ENCODE measurements at regions not wholly inside any gene's neighbourhood (a gene's known extent, or its start where the extent isn't known, plus 50 kb on each side); places are given as distances from the start of the nearest gene placed in this dataset.

DNA sequence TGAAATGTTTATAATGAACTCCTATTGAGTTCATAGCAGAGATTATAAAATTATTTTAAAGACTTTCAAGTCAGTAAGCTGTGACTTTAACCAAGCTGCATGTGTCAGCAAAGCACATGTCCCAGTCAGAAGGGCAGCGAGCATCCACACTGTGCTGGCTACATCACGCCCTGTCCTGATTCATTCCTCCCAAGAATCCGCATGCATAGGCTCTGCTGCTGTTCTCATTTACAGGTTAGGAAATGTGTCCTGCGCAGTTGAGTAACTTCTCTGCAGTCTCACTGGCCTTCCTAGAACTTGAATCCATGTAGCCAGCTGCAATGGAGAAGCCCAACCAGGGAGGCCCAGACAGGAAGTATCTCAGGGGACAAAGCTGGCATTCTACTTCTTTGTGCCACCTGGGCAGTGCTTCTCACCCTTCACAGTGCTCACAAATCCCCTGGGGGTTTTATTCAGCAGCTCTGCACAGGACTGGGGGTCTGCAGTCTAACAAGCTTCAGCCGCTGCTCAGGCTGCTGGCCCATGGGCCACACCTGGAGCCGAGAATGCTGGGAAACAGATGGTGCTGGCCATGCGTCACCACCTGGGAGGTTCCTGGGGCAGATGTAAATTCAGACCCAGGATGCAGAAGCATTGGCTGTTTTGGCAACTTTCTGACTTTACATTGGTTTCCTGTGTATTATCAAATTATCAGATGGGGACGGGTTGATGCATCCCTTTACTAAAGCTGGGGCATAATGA is 192.8 kb upstream of the GDF10 start:
- Histone ChIP-seq H3K4me3 (ENCODE audit: low read length) (no peak overlapping the region), H3K4me1 (ENCODE audit: insufficient read depth, low read length) (no peaks in the 10 kb centered on the region), H3K27me3 (ENCODE audit: insufficient read depth, low read length) (no peaks in the 10 kb centered on the region), H3K9me3 (ENCODE audit: low read depth, low read length) (no peaks in the 10 kb centered on the region)

DNA sequence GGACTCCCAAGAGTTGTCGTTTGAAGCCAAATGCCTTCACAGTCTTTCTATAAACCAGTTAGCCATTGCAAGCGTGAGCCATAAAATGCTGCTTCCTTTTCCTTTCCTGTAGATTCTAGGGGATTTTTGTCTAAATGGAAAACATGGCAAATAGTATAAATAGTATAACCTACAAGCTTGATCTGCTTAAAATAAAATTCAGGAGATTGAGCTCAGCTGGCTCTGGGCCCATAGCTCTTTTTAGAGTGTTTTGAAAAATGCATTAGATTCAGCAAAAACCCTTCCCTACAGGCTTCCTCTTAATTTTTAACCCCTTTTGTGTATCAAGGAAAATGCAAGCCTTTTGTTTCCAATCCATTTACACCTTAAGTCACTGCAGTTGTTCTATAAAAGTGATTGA is 190.1 kb upstream of the GDF10 start:
- Histone ChIP-seq H3K4me3 (ENCODE audit: low read length) (no peak overlapping the region), H3K9me3 (ENCODE audit: low read depth, low read length) (no peaks in the 10 kb centered on the region), H3K27me3 (ENCODE audit: insufficient read depth, low read length) (no peaks in the 10 kb centered on the region), H3K4me1 (ENCODE audit: insufficient read depth, low read length) (no peaks in the 10 kb centered on the region)

DNA sequence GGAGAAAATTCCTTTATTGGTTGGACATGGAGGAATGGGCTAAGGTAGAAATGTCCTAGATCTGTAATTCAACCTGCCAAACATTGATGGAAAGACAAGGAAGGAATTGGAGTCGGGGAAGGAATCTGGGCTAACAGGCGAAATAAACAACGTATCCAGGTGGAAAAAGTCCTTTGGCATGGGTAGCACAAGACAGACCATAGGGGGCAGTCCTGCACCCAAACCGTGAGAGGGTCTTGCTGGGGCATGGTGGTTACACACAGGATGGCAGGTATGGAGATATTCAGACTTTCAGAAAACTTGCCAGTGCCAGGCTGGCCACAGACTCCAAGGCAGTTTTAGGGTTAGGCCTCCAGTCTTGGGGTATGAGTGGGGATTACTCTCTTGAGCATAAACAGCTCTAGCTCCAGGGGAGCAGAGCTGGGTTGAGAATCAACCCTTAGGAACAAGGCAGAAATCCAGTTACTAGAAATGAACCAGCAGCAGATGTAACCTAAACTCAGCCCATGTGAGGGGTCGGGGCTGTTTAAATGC is 188.6 kb upstream of the GDF10 start:
- Histone ChIP-seq H3K27me3 (ENCODE audit: insufficient read depth, low read length) (no peaks in the 10 kb centered on the region), H3K4me3 (ENCODE audit: low read length) (no peak overlapping the region), H3K4me1 (ENCODE audit: insufficient read depth, low read length) (no peaks in the 10 kb centered on the region), H3K9me3 (ENCODE audit: low read depth, low read length) (no peaks in the 10 kb centered on the region)

DNA sequence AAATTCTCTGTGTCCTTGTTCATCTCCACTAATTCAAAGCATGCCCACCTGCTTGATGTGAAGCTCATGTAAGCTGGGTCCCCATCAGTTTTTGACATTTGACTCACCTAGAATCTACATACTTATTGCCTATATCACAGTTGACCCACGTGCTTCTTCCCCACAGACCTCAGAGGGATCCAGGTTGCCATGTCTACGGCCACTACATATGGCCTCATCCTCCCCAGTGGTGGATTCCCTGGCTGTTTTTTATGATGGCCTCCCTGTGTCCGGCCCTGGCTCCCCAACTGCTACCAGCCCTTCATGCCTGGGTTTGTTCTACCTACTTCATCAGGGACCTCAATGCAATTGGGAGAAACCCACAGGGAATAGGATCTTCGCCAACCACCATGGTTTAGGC is 187.4 kb upstream of the GDF10 start:
- Histone ChIP-seq H3K27me3 (ENCODE audit: insufficient read depth, low read length) (no peaks in the 10 kb centered on the region), H3K4me1 (ENCODE audit: insufficient read depth, low read length) (no peaks in the 10 kb centered on the region), H3K9me3 (ENCODE audit: low read depth, low read length) (no peaks in the 10 kb centered on the region), H3K4me3 (ENCODE audit: low read length) (no peak overlapping the region)

DNA sequence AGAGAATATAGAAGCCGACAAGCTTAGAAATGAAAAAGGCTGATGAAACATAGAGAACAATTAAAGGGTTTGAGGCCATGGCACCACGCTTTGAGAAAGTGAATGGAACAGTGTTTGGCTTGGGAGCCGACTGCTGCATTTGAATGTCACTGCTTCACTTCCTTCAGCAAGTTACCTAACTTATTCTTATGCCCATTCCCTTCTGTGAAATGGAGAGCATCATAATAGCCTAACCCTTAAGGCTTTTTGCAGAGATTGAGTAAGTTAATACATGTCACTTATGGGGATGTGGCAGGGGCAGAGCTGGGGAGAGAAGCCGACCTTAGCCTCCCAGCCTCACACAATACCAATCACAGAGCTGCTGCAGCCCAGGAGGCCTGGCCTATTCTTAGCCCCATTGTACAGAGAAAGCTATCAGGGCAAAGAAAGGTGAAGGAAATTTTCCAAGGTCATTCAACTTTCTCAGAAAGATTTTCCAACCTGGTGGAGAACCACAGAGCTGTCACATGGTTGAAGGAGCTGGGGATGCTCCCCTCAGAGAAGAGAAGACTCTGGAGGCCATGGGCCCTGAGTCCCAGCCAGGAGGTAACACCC is 186.0 kb upstream of the GDF10 start:
- Histone ChIP-seq H3K4me1 (ENCODE audit: insufficient read depth, low read length) (no peaks in the 10 kb centered on the region), H3K4me3 (ENCODE audit: low read length) (no peak overlapping the region), H3K27me3 (ENCODE audit: insufficient read depth, low read length) (no peaks in the 10 kb centered on the region), H3K9me3 (ENCODE audit: low read depth, low read length) (no peaks in the 10 kb centered on the region)

DNA sequence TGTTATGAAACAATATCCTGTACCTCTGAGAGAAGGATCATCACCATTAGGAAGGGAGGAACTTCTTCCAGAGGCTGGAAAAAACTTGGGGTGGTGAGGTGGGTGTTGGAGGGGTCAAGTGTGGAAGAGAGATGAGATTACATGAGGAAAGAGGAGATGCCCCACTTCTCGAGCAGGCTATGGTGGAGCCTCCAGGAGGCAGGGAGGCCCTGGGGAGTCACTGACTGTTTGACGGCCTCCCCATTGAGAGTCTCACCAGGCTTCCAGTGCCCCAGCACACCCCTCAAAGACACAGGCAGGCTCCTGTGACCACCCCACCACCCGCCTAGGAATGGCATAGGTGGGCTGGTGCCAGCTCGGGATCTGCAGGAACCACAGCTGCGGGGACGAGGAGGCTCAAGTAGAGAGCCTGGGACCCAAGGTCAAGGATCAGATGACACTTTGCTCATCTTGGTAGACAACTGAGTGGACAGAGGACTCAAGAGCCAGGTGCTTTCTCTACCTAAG is 185.3 kb upstream of the GDF10 start:
- no peak overlapping the region for H3K4me3 ChIP-seq (ENCODE audit: low read length)
- H3K9me3 ChIP-seq (ENCODE audit: low read depth, low read length), result no peaks in the 10 kb centered on the region
- no peaks in the 10 kb centered on the region for H3K4me1 ChIP-seq (ENCODE audit: insufficient read depth, low read length)
- H3K27me3 ChIP-seq (ENCODE audit: insufficient read depth, low read length), result no peaks in the 10 kb centered on the region

DNA sequence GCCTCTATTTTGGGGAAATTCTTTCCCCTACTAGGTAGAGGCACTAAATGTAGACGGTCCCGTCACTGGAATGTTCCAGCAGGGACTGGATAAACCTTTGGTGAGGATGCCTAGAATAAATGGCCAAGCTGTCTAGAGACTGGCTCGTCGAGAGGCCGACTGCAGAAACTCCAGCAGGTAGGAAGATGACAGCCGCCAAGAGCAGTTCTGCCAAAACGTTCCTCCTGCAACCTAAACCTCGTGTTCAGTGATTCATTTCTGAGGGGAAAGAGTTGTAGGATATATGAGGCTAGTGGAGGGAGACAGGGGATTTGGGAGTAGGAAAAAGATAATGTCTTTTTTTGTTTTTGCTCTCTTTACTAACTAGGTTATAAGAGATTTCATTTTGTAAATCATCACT is 184.7 kb upstream of the GDF10 start:
- Histone ChIP-seq H3K9me3 (ENCODE audit: low read depth, low read length) (no peaks in the 10 kb centered on the region), H3K4me3 (ENCODE audit: low read length) (no peak overlapping the region), H3K4me1 (ENCODE audit: insufficient read depth, low read length) (no peaks in the 10 kb centered on the region), H3K27me3 (ENCODE audit: insufficient read depth, low read length) (no peaks in the 10 kb centered on the region)

DNA sequence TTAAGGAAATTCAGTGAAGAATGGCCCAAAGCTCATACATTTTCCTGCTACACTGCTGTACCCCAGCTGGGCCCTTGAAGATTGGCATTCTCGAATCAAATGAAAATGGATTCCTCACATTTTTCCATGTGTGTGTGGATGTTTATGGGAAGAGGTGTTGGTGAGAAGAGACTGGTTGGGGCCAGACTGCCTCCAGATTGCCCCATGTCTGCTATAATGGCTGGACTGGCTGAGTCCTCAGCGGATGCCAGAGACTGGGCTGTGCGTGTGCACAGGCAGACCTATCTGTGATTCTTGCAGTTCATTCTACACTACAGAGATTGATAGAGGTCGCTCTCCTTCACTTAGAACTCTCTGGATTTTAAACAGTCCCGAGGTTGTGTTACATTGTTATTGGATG is 183.6 kb upstream of the GDF10 start:
- Histone ChIP-seq H3K27me3 (ENCODE audit: insufficient read depth, low read length) (no peaks in the 10 kb centered on the region), H3K4me3 (ENCODE audit: low read length) (no peak overlapping the region), H3K9me3 (ENCODE audit: low read depth, low read length) (no peaks in the 10 kb centered on the region), H3K4me1 (ENCODE audit: insufficient read depth, low read length) (no peaks in the 10 kb centered on the region)

DNA sequence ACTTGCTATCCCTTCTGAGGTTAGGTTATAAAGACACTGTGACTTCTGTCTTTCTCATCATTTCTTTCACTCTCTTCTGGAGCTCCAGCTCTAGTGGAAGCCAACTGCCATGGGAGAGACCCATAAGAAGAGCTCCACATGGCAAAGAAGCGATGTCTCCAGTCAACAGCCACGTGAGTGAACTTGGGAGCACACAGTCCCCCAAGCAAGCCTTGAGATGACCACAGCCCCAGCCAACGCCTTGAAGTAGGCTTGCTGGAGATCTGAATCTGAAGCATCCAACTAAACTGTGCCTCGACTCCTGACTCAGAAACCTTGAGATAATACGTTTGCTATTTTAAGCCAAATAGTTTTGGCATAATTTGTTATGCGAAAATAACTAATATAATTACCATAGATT is 181.7 kb upstream of the GDF10 start:
- Histone ChIP-seq H3K4me3 (ENCODE audit: low read length) (no peak overlapping the region), H3K9me3 (ENCODE audit: low read depth, low read length) (no peaks in the 10 kb centered on the region), H3K4me1 (ENCODE audit: insufficient read depth, low read length) (no peaks in the 10 kb centered on the region), H3K27me3 (ENCODE audit: insufficient read depth, low read length) (no peaks in the 10 kb centered on the region)

DNA sequence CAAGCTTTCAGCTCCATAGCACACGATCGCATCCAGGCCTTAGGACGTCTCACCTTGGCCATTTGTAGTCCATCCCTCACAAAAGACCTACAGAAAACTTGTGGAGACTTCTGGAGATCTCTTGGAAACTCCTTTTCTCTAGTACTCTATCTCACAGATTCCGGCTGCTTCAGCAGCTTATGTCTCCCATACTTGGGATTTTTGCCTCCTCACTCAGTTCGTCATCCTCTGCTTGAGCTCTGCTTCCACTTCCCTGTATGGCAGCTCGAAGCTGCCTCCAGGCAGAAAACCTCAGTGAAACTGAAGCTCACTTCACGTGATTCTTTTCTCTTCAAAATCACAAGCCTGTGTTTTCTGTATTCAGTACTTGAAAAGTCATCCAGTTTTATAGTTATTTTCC is 178.7 kb upstream of the GDF10 start:
- Histone ChIP-seq H3K4me1 (ENCODE audit: insufficient read depth, low read length) (no peaks in the 10 kb centered on the region), H3K4me3 (ENCODE audit: low read length) (no peak overlapping the region), H3K9me3 (ENCODE audit: low read depth, low read length) (no peaks in the 10 kb centered on the region), H3K27me3 (ENCODE audit: insufficient read depth, low read length) (no peaks in the 10 kb centered on the region)

DNA sequence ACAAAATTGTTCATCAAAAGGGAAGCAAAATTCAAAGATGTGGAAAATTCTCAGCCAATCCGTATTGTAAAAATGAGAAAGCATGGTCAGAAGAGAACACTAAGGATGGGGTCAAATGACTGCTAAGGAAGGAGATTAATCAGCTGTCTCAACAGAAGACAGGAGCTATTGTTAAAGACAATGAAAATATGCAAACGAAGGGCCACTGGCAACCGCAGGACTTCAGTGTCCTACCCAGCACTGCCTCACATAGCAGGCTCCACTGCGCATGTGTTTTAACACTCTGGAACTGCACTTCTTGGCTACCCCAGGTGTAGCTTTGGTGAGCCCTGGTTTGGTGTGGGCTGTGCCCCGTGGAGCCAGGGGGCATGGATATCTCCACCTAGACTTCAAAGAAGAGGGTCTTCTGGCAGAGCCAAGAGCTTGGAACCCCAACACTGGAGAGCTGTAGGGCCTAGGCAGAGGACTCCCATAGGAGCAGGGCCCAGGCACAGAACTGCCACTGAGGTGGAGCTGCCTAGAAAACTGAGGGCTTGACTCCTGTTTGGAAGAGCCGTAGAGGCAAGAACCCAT is 176.2 kb upstream of the GDF10 start:
- H3K4me3 ChIP-seq (ENCODE audit: low read length), result no peak overlapping the region
- no peaks in the 10 kb centered on the region for H3K4me1 ChIP-seq (ENCODE audit: insufficient read depth, low read length)
- H3K9me3 ChIP-seq (ENCODE audit: low read depth, low read length), result no peaks in the 10 kb centered on the region
- H3K27me3 ChIP-seq (ENCODE audit: insufficient read depth, low read length), result no peaks in the 10 kb centered on the region

DNA sequence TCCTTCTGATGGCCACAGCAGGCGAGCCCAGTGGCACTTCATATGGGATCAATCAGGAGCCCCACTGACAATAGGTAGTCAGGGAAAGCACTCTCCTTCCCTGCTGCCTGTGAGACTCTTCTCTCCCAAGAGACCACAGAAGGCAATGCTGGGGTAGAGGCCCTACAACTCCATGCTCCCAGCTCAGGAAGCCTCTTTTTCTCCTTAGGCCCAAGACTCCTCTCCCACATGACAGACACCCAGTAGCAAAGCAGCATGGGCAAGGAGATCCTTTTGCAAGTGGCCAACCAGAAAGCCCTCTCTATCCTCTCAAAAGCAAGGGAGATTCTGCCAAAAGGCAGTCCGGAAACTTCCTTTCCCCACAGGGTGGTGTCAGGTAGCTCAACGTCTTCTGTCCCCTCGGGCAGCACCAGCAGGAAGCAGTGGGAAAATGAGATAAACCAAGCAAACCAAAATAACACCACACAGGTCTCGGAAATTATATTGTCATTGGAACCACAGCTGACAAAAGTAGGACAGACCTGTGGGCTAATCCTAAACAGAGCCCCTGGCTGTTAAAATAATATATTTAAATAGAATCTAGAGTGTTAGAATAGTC is 172.7 kb upstream of the GDF10 start:
- H3K4me3 ChIP-seq (ENCODE audit: low read length), result no peak overlapping the region
- H3K27me3 ChIP-seq (ENCODE audit: insufficient read depth, low read length), result no peaks in the 10 kb centered on the region
- no peaks in the 10 kb centered on the region for H3K9me3 ChIP-seq (ENCODE audit: low read depth, low read length)

DNA sequence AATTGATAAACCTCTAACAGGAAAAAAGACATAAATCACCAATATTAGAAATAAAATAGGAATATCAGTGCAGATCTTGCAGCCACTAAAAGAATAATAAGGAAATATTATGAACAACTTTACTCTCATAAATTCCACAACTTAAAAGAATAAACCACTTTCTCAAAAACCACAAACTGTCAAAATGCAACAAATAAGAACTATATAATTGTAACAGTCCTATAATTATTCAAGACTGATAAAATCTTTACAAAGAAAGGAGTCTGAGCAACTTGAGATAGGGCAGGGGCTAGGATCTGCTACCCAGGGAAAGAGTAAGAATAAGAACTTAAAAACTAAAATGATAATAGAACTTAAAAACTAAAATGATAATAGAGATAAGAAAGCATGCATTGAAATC is 169.5 kb upstream of the GDF10 start:
- Histone ChIP-seq H3K9me3 (ENCODE audit: low read depth, low read length) (no peaks in the 10 kb centered on the region), H3K27me3 (ENCODE audit: insufficient read depth, low read length) (no peaks in the 10 kb centered on the region), H3K4me1 (ENCODE audit: insufficient read depth, low read length) (peaks cover 20% of the 10 kb centered on the region), H3K4me3 (ENCODE audit: low read length) (no peak overlapping the region)

More for the DNA sequence above, 172.7 kb upstream of the GDF10 start:
- H3K4me1 ChIP-seq (ENCODE audit: insufficient read depth, low read length), result no peaks in the 10 kb centered on the region

DNA sequence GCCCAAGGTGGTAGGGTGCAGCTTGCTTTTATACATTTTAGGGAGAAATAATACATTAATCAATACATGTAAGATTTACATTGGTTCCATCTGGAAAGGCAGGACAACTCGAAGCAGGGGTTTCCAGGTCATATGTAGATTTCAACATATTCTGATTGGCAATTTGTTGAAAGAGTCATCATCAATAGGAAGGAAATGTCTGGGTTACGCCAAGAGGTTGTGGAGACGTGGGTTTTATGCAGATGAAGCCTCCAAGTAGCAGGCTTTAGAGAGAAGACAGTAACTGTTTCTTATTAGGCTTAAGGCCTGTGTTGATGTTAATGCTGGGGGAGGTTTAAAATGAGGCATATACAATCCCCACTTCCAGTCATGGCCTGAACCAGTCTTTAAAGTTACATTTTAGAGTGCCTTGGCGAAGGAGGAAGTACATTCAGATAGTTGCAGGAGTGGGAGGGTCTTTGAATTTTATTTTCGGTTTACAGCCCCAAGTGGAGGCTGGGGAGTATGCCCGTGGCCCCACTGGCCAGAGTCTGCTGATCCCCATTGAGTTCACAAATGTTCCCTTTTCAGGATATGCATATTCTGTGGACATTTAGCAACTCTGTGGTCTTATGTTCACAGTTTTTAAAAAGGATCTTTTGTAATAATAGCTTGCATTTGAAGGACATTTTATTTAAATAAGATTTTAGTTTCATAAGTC is 166.0 kb upstream of the GDF10 start:
- no peak overlapping the region for H3K4me3 ChIP-seq (ENCODE audit: low read length)
- H3K4me1 ChIP-seq (ENCODE audit: insufficient read depth, low read length), result peaks cover 20% of the 10 kb centered on the region

DNA sequence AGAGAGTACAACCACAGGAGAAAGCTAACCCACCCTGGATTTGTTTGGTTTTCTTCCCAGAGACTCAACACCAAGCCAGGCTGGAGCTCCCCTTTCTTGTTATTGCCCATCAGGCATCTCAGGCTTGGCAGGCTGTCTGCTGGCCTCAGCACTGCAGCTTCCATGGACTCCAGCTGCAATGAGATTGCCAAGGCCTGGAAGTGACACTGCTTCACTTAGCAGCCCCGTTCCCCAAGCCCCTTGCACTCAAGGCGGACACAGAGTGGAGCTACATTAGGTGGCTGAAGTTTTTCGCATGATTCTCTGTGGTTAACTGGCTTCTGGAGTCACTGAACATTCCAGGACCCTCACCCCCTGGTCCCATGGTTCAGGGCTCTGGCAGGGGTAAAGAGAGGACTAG is 163.1 kb upstream of the GDF10 start:
- no peaks in the 10 kb centered on the region for H3K9me3 ChIP-seq (ENCODE audit: low read depth, low read length)
- no peak overlapping the region for H3K4me3 ChIP-seq (ENCODE audit: low read length)
- no peaks in the 10 kb centered on the region for H3K27me3 ChIP-seq (ENCODE audit: insufficient read depth, low read length)
- H3K4me1 ChIP-seq (ENCODE audit: insufficient read depth, low read length), result peaks cover 20% of the 10 kb centered on the region

More for the DNA sequence above, 166.0 kb upstream of the GDF10 start:
- H3K9me3 ChIP-seq (ENCODE audit: low read depth, low read length), result no peaks in the 10 kb centered on the region
- no peaks in the 10 kb centered on the region for H3K27me3 ChIP-seq (ENCODE audit: insufficient read depth, low read length)

Measured in mononuclear cell (primary cell).